DMS153 treated with DMSO at 0.1 percent for 48 hours (cell line): ENCODE measurements at regions not wholly inside any gene's neighbourhood (a gene's known extent, or its start where the extent isn't known, plus 50 kb on each side); places are given as distances from the start of the nearest gene placed in this dataset.
"Not testable (repeated sequence)": the region's sequence is repeated elsewhere in the genome, so short reads cannot be mapped to it uniquely, and the experiment has no call there.

ENCODE experiments used
- DNase-seq: peaks from one replicate; lab custom pipeline; 2025; ENCODE audit not compliant: unreplicated experiment; lab: John Stamatoyannopoulos, UW

DNA sequence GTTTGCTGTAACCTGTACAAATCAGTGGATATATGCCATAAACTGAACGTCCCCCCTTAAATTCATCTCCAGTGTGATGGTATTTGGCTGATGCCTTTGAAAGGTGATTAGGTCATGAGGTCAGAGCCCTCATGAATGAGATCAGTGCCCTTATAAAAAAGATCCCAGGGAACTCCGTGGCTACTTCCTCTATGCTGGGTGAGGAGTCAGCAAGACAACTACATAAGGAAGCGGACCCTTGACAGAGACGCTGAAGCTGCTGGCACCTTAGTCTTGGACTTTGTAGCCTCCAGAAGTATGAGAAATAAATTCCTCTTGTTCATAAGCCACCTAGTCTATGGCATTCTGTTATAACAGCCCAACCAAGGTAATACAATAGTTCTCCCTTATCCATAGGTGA is 215.1 kb upstream of the ZNF608 start:
- no peak for DNase-seq

DNA sequence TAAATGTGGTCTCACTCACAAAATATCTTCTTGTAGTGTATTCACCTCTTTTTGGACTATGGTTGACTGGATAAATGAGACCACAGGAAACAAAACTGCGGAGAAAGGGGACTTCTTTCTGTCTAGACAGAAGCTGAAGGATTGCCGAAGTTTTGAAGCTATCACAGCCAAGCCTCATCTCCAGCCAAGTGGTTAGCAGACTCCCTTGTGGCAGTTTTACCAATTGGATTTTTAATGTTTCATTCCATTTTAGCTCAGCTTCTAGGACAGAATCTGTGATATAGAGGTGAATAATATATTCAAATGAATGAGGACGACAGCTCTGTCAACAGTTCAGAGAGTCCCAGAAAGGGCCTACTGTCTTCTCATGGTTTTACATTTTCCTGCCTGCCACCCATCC is 215.7 kb upstream of the ZNF608 start:
- no peak for DNase-seq

DNA sequence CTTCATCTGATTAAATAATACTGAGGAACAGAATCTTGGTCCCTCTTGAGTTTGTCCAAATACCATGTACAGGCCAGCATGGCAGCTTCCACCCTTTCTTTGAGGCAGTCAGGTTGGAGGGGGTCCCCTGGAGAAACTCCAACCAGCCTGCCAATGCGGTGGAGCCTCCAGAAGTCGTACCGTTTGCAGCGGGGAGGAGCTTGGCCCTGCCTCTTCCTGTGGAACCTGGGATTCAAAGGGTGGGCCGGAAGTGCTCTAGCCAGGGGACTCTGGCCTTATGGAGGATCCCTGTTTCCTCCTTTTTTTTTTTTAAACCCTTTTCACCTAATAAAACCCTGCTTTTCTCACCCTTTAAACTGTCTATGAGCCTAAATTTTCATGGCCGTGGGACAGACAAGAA is 216.3 kb upstream of the ZNF608 start:
- DNase-seq = no peak

DNA sequence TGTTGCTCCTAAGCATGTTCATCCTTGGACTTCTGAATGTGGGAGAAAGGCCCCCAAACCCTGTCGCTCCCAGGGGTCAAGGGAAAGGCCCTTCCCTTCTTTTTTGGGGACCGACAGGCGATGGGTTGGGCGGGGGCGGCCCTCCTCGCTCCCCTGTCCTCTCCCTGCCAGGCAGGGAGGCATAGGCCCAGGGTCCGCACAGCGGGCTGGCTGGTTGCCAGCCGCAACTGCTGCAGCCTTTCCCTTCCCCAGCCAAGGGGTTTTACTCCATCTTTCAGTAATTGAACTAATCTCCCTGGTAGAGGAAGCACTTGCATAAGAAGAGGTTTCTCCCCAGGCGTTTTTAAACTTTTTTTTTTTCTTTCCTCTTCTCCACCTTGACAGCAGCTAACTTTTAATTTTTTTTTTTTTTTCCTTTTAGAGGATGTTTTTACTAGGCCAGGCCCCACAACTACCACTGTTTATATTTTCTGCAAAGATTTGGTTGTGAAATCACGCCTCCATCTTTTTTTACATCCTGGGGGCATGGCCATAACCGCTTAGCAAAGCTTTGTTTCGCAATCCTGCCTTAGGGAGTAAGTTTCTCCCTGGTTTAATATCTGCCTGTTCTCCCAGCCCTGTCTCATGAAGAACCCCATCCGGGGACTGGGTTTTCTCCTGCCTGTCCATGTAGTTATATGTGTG is 216.9 kb upstream of the ZNF608 start:
- DNase-seq = no peak

DNA sequence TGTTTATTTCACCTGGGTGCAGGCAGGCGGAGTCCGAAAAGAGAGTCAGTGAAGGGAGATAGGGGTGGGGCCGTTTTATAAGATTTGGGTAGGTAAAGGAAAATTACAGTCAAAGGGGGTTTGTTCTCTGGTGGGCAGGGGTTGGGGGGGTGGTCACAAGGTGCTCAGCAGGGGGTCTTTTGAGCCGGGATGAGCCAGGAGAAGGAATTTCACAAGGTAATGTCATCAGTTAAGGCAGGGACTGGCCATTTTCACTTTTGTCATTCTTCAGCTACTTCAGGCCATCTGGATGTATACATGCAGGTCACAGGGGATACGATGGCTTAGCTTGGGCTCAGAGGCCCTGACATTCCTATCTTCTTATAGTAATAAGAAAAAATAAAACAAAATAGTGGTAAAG is 220.3 kb upstream of the ZNF608 start:
- DNase-seq = not testable (repeated sequence)

DNA sequence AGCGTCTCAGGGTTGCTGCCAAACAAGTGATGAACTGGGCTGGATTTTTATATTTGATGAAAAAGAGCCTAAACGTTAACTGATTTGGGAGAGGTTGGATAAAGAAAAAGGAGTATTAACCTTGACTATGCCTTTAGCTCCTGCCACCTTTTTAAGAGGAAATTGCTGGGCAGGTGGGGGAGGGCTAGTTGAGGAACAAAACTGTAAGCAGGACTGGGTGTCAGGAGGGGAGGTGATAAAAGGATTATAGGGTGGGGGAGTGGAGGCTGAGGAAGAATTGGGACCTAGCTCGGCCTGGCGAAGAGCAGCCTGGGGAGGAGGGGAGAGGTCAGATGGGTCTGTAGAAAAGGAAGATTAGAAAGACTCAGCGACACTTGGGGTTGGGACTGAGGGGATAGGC is 223.9 kb upstream of the ZNF608 start:
- DNase-seq = not testable (repeated sequence)

DNA sequence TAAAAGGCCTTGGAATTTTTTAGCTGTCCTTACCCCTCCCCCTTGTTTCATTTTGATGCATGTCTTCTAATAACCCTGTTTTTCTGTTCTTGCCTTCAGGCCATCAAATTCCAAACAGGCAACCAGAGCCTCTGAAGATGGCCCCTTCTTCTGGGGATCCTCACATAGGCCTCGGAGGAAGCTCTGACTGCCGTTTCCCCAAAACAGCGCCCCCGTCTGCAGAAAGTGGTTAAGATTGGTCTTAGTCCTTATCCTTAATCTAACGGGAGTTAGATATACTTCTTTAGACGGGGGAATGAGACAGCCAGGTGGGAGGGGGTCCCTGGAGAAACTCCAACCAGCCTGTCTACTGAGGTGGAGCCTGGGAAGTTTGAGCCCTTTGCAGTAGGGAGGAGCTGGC is 226.3 kb upstream of the ZNF608 start:
- no peak for DNase-seq

DNA sequence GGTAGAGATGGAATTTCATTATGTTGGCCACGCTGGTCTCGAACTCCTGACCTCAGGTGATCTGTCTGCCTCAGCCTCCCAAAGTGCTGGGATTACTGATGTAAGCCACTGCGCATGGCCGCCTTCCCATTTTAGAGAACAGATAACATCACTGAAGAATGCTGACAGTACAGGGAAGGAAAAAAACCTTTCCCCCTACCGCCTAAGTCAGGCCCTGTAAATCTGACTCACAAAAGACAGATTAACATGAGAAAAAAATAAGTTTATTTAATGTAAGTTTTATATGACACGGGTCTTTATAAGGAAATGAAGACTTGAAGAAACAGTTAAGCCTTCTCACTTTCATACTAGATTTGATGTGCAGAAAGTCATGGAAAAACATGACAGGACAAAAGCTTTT is 227.2 kb upstream of the ZNF608 start:
- DNase-seq = no peak

DNA sequence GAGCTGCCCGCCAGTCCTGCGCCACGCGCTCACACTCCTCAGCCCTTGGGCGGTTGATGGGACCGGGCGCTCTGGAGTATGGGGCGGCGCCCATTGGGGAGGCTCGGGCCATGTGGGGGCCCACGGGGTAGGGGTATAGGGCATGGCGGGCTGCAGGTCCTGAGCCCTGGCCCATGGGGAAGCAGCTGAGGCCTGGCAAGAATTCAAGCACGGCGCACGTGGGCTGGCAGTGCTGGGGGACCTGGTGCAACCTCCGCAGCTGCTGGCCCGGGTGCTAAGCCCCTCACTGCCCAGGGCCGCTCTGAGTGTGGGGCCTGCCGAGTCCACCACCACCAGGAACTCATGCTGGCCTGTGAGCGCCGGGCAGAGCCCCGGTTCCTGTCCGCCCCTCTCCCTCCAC is 229.6 kb upstream of the ZNF608 start:
- no peak for DNase-seq

DNA sequence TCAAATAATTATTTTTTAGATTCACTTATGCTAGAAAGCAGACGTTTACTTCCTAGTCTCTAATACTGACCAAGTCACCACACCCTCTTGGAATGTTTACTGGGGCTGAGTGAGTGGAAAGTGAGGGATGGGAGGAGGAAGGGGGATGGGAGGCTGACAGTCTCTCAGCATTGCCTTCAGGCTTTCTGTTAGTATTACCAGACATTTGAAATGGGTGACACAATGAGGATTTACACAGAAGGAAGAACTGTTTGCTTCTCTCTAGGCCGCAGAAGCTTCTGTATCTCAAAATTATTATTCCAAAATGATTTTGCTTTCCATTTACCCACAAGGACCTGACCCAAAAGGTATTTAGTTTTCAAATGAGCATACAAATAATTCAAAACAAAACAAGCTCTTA is 232.8 kb upstream of the ZNF608 start:
- DNase-seq = no peak

DNA sequence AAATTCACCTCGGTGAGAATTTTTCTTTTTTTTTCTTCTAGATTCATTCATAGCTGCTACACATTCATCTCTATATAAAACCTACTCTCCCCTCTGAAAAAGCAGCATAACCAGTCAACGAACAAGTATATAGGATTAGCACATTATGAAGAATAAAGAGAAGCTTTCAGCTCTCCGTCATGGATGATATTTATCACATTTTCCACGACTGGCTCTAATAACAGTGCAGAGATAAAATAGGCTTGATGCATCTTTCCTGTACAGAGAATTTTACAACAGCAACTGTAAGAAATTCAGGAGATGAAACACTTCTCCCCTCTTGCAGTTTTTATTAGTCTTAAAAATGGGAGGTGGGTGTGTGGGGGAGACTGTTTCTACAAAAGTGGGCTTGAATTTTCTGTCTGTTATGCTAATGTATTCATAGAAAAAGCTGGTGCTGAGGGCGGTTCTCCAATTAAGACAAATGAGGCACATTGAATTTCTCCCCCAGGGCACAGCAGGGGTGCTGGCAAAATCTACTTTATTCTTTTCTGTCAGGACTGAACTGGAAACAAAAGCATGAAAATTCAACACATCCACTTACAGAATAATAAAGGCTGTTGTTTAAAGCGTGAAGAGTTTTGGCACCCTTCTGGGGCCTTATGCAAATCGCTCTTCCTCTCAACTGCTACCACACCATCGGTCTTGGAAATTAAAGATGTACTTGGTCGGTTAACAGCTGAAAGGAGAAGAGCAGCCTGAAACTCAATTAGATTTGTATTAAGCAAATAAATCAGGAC is 233.9 kb upstream of the ZNF608 start:
- DNase-seq = no peak

DNA sequence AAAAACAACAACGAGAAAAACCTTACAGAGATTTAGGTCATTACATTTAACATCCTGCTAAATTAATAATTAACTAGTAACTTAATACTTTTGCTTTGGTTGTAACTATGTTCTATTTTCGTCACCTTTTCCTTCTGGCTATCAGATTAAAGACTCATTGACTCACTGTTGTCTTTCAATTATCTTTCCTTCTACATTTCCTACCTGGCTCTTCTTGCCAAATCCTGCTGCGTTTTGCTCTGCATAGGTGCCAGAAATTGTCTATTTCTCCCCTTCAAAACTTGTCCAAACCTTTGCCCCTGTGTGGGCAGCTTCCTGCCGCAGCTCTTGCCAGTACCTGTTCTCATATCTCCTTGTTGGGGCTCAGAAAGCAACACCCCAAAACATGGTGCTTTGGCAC is 235.5 kb upstream of the ZNF608 start:
- DNase-seq = no peak

DNA sequence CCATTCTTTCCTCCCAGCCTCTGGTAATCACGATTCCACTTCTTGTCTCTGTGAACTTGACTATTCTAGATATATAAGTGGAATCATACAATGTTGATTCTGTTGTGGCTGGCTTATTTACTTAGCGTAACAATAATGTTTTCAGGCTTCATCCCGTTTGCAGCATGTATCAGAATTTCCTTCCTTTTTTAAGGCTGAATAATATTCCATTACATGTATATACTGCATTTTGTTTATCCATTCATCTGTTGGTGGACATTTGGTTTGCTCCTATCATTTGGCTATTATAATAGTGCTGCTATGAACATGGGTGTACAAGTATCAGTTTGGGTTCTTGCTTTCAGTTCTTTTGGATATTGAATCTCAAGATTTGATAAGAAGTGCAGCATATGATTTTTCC is 239.7 kb upstream of the ZNF608 start:
- no peak for DNase-seq

DNA sequence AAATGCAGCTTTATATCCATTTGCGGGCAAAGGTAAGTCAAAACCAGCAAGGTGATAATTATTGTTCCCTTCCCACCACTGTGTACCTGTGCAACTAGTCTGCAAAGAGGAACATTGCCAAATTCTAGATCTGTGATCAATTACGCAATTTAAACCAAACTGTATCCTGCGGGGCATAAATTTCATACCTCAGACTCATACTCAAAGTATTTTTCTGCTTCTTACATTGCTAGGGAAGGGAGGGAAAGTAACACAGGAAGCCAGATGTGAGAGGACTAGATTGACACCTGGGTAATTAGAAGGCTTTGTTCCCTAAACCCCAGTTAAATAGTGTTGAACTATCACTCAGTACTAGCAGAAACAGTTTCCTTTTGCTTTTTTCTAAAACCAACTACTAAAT is 240.2 kb upstream of the ZNF608 start:
- DNase-seq = no peak

DNA sequence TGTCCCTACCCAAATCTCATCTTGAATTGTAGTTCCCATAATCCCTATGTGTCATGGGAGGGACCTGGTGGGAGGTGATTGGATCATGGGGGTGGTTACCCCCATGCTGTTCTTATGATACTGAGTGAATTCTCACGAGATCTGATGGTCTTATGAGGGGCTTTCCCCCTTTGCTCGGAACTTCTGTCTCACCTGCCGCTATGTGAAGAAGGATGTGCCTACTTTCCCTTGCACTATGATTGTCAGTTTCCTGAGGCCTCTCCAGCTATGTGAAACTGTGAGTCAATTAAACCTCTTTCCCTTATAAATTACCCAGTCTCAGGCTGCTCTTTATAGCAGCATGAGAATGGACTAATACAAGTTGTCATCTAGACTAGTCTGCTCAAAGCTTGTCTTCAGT is 241.3 kb upstream of the ZNF608 start:
- DNase-seq = not testable (repeated sequence)

DNA sequence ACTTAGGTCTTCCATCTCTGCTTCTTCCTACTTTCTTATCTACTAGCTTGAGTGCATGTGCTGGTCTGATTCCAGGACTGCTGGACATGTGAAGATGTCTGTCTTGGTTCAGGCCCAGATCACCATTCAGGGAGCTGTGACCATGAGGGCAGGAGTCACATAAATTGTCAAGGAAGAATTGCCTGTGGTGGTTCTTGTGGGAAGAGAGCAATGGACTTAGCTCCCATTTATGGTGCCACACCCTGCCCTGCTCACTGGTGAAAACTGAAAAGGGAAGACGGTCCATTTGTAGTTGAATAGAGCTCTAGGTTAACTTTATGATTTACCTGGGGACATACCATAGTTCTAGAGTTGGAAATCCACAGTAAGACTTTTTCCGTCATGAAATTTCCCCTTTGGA is 244.3 kb upstream of the ZNF608 start:
- DNase-seq = no peak

DNA sequence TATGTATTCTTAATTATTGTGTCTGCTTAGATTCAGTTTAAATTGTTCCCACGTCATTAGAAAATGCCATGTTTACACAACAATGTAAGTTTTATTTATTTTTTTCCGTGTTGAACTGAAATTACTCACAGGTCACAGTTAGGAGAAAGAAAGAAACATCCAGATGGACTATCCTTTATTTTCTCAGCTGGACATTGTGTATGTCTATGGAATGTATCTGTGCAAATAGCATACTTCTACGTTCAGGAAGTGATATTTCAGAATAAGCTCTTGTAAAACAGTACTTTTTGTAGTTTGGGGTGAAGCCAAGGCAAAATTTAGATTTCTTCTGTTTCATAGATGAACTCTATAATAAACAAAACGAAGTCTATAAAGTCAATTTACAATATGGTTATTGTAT is 249.0 kb upstream of the ZNF608 start:
- no peak for DNase-seq

DNA sequence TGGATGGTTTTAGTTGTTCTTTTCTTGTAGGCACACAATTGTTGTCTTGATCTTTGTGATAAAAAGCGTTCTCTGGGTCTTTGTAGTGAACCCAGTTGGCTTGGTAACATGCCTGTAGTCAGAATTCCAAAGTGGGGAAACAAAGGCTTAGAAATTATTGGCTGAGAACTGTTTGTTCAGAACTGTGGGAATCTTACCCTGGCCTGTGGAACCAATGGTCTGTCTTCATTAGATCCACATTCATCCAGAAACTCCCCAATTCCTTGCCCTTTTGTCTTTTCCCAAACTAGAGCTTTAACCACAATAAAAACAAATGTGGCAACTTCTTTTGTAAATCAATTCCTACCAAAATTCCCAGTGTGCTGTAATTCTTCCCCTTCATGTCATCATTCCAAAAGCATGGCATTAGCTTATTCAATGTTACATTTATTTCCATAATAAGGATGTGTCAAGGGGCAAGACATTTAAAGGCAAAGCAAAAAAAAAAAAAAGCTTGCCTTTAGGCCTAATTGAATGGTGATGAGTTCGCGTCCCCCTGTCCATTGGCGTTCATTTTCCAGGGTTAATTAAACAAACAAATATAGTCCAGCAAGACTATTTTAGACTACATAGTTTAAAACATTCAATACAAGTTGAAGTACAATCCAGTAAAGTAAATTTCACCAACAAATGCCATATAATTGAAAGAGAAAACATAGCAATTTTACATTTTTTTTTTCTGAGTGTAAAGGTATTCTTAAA is 249.8 kb upstream of the ZNF608 start:
- no peak for DNase-seq

DNA sequence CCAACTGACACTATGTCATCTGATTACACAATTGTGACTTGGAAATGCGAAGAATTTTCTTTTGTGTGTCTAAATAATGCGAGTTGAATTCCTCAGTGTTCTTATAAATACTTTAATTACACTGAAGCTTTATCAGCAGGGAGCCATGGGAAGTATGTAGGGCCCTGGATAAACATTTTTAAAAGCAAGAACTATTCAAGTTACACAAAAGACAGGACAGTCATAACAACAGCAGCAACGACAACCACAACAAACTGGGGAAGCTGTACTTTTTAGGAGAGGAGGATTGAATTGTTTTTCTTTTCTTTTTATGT is 250.3 kb upstream of the ZNF608 start:
- no peak for DNase-seq

DNA sequence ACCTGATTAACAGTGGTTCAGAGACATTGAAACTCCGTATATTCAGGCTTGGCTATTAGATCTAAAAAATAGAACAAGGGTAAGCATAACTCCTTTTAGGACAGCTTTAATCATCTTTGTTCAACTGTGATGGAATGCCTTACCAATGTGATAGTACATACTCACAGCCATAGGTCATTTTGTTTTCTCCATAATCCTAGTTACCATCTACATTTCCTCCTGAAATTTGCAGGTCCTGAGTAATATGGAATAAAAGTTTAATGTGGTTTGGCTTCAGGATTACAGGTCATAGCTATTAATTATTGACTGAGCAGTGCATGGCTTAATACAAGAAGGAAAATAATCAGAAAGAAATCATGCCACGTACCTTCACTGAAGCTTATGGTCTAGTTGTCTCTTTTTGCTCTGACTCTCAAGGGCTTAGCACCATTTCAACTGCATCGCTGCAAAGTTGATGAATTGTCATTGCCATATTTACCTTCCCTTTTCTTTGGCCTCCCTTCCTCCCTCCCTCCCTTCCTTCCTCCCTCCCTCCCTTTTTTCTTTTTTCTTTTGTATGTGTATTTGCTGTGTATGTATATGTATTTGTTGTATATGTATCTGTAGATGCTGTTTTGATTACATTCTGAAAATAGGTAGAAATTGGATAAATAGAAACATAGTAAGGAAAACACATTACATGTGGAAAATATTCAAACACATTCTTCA is 250.9 kb upstream of the ZNF608 start:
- no peak for DNase-seq

DNA sequence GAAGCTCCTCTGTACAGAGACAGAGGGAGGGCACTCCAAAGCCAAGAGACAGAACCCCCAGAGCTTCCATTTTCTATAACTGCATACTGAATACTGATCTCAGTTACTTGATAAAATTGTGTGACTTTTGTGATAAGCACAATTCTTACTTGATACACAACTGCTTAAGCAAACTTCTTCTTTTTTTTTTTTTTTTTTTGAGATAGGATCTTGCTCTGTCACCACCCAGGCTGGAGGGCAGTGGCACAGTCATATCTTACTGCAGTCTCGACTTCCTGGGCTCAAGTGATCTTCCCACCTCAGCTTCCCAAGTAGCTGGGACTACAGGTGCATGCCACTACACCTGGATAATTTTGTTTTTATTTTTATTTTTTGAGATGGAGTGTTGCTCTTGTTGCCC is 252.1 kb upstream of the ZNF608 start:
- no peak for DNase-seq
